ENCODE measurements at regions not wholly inside any gene's neighbourhood (a gene's known extent, or its start where the extent isn't known, plus 50 kb on each side); places are given as distances from the start of the nearest gene placed in this dataset.
"Not testable (repeated sequence)": the region's sequence is repeated elsewhere in the genome, so short reads cannot be mapped to it uniquely, and the experiment has no call there.

GRCh38 chr11:33475993-33476392, 218.8 kb downstream of the HIPK3 start:
- DNase-seq (ENCODE audit: low read depth in 2 of 2, low spot score in 1 of 2) = no peak

- DNase-seq (ENCODE audit: low read depth in 2 of 2, low spot score in 1 of 2) = no peak
Observed at GRCh38 chr11:33474866-33475265, 217.7 kb downstream of the HIPK3 start.

GRCh38 chr11:33471541-33471940, 214.4 kb downstream of the HIPK3 start:
- no peak for DNase-seq (ENCODE audit: low read depth in 2 of 2, low spot score in 1 of 2)

GRCh38 chr11:33467966-33468365, 210.8 kb downstream of the HIPK3 start:
- no peak for DNase-seq (ENCODE audit: low read depth in 2 of 2, low spot score in 1 of 2)

- no peak for DNase-seq (ENCODE audit: low read depth in 2 of 2, low spot score in 1 of 2)
Observed at GRCh38 chr11:33463059-33463458, 205.9 kb downstream of the HIPK3 start.

GRCh38 chr11:33461369-33462125, 204.4 kb downstream of the HIPK3 start:
- no peak for DNase-seq (ENCODE audit: low read depth in 2 of 2, low spot score in 1 of 2)

GRCh38 chr11:33457948-33458347, 200.8 kb downstream of the HIPK3 start:
- no peak for DNase-seq (ENCODE audit: low read depth in 2 of 2, low spot score in 1 of 2)

GRCh38 chr11:33455867-33456463, 198.8 kb downstream of the HIPK3 start:
- DNase-seq (ENCODE audit: low read depth in 2 of 2, low spot score in 1 of 2) = no peak

GRCh38 chr11:33454264-33454663, 197.1 kb downstream of the HIPK3 start:
- no peak for DNase-seq (ENCODE audit: low read depth in 2 of 2, low spot score in 1 of 2)

GRCh38 chr11:33452836-33453624, 195.8 kb downstream of the HIPK3 start:
- DNase-seq (ENCODE audit: low read depth in 2 of 2, low spot score in 1 of 2) = no peak

GRCh38 chr11:33451364-33451763, 194.2 kb downstream of the HIPK3 start:
- no peak for DNase-seq (ENCODE audit: low read depth in 2 of 2, low spot score in 1 of 2)

- DNase-seq (ENCODE audit: low read depth in 2 of 2, low spot score in 1 of 2) = no peak
Observed at GRCh38 chr11:33449798-33450197, 192.6 kb downstream of the HIPK3 start.

- DNase-seq (ENCODE audit: low read depth in 2 of 2, low spot score in 1 of 2) = no peak
Observed at GRCh38 chr11:33448461-33449130, 191.4 kb downstream of the HIPK3 start.

- DNase-seq (ENCODE audit: low read depth in 2 of 2, low spot score in 1 of 2) = no peak
Observed at GRCh38 chr11:33445761-33446161, 188.6 kb downstream of the HIPK3 start.

- DNase-seq (ENCODE audit: low read depth in 2 of 2, low spot score in 1 of 2) = no peak
Observed at GRCh38 chr11:33444835-33445594, 187.8 kb downstream of the HIPK3 start.

- DNase-seq (ENCODE audit: low read depth in 2 of 2, low spot score in 1 of 2) = no peak
Observed at GRCh38 chr11:33443684-33444083, 186.5 kb downstream of the HIPK3 start.

GRCh38 chr11:33438301-33438700, 181.1 kb downstream of the HIPK3 start:
- no peak for DNase-seq (ENCODE audit: low read depth in 2 of 2, low spot score in 1 of 2)

GRCh38 chr11:33437529-33437928, 180.3 kb downstream of the HIPK3 start:
- no peak for DNase-seq (ENCODE audit: low read depth in 2 of 2, low spot score in 1 of 2)

- DNase-seq (ENCODE audit: low read depth in 2 of 2, low spot score in 1 of 2) = no peak
Observed at GRCh38 chr11:33435216-33435615, 178.0 kb downstream of the HIPK3 start.

- no peak for DNase-seq (ENCODE audit: low read depth in 2 of 2, low spot score in 1 of 2)
Observed at GRCh38 chr11:33434294-33434693, 177.1 kb downstream of the HIPK3 start.

GRCh38 chr11:33428435-33428834, 171.3 kb downstream of the HIPK3 start:
- DNase-seq (ENCODE audit: low read depth in 2 of 2, low spot score in 1 of 2) = not testable (repeated sequence)

All from stimulated activated CD8-positive, alpha-beta memory T cell treated with anti-CD3 and anti-CD28 coated beads, Interleukin-4, amount 100 ng/mL, for 4 hours (primary cell).